ENCODE measurements at regions not wholly inside any gene's neighbourhood (a gene's known extent, or its start where the extent isn't known, plus 50 kb on each side); places are given as distances from the start of the nearest gene placed in this dataset.

DNA sequence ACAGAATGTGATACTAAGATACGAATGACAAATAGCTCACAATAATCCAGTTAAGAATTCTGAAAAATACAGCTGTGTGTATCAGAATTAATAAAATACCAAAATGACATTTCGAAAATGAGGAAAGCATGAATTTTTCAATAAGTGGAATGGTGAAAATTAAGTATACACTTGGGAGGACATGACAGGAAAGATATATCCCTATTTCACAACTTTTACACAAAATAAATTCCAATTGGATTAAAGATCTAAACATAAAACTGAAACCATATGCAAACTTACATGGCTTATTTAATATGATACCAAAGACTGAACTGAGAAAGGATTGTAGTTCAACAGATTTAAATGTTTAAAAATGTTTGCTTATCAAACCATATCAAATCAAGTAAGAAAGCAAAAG lies 510.4 kb upstream of the ADAMTS5 start:
- Histone ChIP-seq H3K4me3 (ENCODE audit: control extremely low read depth in 1 of 5, extremely low read depth in 1 of 5, insufficient read depth in 1 of 5, low read depth in 2 of 5, low read length in 4 of 5) (no peak overlapping the region), H2AFZ (ENCODE audit: insufficient read depth, low read depth, low read length, poor library complexity, severe bottlenecking) (no peak overlapping the region), H3K79me2 (ENCODE audit: control insufficient read depth, insufficient read depth, low read length) (no peaks in the 10 kb centered on the region), H3K9ac (ENCODE audit: low read length) (no peak overlapping the region), H3K36me3 (replicated peaks in 1 of 2; ENCODE audit: control extremely low read depth in 1 of 2, control insufficient read depth in 1 of 2, extremely low read depth in 1 of 2, insufficient read depth in 2 of 2, low read length in 1 of 2) (no peaks in the 10 kb centered on the region), H3K27me3 (replicated peaks in 1 of 4; ENCODE audit: control extremely low read depth in 1 of 4, control insufficient read depth in 3 of 4, insufficient read depth in 4 of 4, low read length in 3 of 4) (no peaks in the 10 kb centered on the region), H3K27ac (ENCODE audit: low read length in 2 of 2) (no peak overlapping the region), H3K4me1 (ENCODE audit: control insufficient read depth in 2 of 2, insufficient read depth in 2 of 2, low read length in 2 of 2) (no peaks in the 10 kb centered on the region), H4K20me1 (ENCODE audit: control insufficient read depth, insufficient read depth, low read length, poor library complexity, severe bottlenecking) (no peaks in the 10 kb centered on the region), H3K4me2 (replicated peaks; ENCODE audit: low read depth, low read length, poor library complexity, severe bottlenecking) (no peak overlapping the region), H3K9me3 (ENCODE audit: control extremely low read depth in 1 of 3, control insufficient read depth in 2 of 3, insufficient read depth in 1 of 3, low read length in 2 of 3) (peaks cover 0 to 5% (median 0%) of the 10 kb centered on the region in 3 donors)
- no peak for TF ChIP-seq EZH2 (IDR thresholded peaks at IDR 0.05; ENCODE audit: borderline replicate concordance, insufficient read depth, low read depth, low read length, poor library complexity, severe bottlenecking)
- TF ChIP-seq, protein P1, sequence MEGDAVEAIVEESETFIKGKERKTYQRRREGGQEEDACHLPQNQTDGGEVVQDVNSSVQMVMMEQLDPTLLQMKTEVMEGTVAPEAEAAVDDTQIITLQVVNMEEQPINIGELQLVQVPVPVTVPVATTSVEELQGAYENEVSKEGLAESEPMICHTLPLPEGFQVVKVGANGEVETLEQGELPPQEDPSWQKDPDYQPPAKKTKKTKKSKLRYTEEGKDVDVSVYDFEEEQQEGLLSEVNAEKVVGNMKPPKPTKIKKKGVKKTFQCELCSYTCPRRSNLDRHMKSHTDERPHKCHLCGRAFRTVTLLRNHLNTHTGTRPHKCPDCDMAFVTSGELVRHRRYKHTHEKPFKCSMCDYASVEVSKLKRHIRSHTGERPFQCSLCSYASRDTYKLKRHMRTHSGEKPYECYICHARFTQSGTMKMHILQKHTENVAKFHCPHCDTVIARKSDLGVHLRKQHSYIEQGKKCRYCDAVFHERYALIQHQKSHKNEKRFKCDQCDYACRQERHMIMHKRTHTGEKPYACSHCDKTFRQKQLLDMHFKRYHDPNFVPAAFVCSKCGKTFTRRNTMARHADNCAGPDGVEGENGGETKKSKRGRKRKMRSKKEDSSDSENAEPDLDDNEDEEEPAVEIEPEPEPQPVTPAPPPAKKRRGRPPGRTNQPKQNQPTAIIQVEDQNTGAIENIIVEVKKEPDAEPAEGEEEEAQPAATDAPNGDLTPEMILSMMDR (IDR thresholded peaks at IDR 0.05) = no peak
- Mint-ChIP-seq H3K4me1 (no peaks in the 10 kb centered on the region), H3K9me3 (ENCODE audit: insufficient read depth) (peaks cover 3% of the 10 kb centered on the region), H3K27me3 (no peaks in the 10 kb centered on the region), H3K27ac (no peak overlapping the region), H3K4me3 (no peak overlapping the region)
- no CpG with 5 or more reads among the region's 2 CpGs for WGBS (ENCODE audit: insufficient coverage)
- POLR2A ChIA-PET = no interaction called here
- CTCF ChIA-PET = no interaction called here
- DNase-seq (no peak), ATAC-seq (ENCODE audit: low read depth) (no peak)
- intact Hi-C loops (cut with micrococcal nuclease) = no loop called here

DNA sequence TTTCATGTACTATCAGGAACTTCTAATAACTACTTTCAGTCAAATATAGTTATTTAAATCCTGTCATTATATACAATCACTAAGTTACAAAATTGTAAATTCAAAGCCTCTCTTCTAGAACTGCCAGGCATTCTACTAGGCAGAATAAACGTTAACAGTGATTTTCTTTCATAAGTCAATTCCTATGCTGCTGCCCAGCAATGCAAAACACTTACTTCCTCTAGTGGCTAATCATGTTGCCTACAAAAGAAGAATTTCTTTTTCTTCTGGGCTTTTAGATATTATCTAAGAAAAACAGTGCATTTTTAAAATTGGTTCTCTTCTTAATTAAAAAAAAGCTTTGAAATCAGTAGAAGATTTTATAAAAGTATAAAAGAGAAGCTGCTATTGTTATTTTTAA lies 509.8 kb upstream of the ADAMTS5 start:
- no peak overlapping the region for H3K4me2 ChIP-seq (replicated peaks; ENCODE audit: low read depth, low read length, poor library complexity, severe bottlenecking)
- Mint-ChIP-seq H3K9me3 (ENCODE audit: insufficient read depth) (no peaks in the 10 kb centered on the region), H3K27ac (no peak overlapping the region), H3K4me3 (no peak overlapping the region), H3K27me3 (no peaks in the 10 kb centered on the region), H3K4me1 (no peaks in the 10 kb centered on the region)
- ATAC-seq (ENCODE audit: low read depth) = no peak
- ChIA-PET POLR2A (no interaction called here), CTCF (no interaction called here)
- H4K20me1 ChIP-seq (ENCODE audit: control insufficient read depth, insufficient read depth, low read length, poor library complexity, severe bottlenecking) = no peaks in the 10 kb centered on the region
- no peaks in the 10 kb centered on the region for H3K27me3 ChIP-seq (replicated peaks in 1 of 4; ENCODE audit: control extremely low read depth in 1 of 4, control insufficient read depth in 3 of 4, insufficient read depth in 4 of 4, low read length in 3 of 4)
- no peaks in the 10 kb centered on the region for H3K79me2 ChIP-seq (ENCODE audit: control insufficient read depth, insufficient read depth, low read length)
- no CpG with 5 or more reads among the region's 1 CpG for WGBS (ENCODE audit: insufficient coverage)
- H3K4me1 ChIP-seq (ENCODE audit: control insufficient read depth in 2 of 2, insufficient read depth in 2 of 2, low read length in 2 of 2) = no peaks in the 10 kb centered on the region
- TF ChIP-seq EZH2 (IDR thresholded peaks at IDR 0.05; ENCODE audit: borderline replicate concordance, insufficient read depth, low read depth, low read length, poor library complexity, severe bottlenecking) = no peak
- TF ChIP-seq, protein P1 (IDR thresholded peaks at IDR 0.05) = no peak
- intact Hi-C loops (cut with micrococcal nuclease) = no loop called here
- H2AFZ ChIP-seq (ENCODE audit: insufficient read depth, low read depth, low read length, poor library complexity, severe bottlenecking) = no peak overlapping the region
- H3K4me3 ChIP-seq (ENCODE audit: control extremely low read depth in 1 of 5, extremely low read depth in 1 of 5, insufficient read depth in 1 of 5, low read depth in 2 of 5, low read length in 4 of 5) = no peak overlapping the region
- H3K36me3 ChIP-seq (replicated peaks in 1 of 2; ENCODE audit: control extremely low read depth in 1 of 2, control insufficient read depth in 1 of 2, extremely low read depth in 1 of 2, insufficient read depth in 2 of 2, low read length in 1 of 2) = no peaks in the 10 kb centered on the region
- DNase-seq = no peak
- H3K27ac ChIP-seq (ENCODE audit: low read length in 2 of 2) = no peak overlapping the region
- H3K9ac ChIP-seq (ENCODE audit: low read length) = no peak overlapping the region
- H3K9me3 ChIP-seq (ENCODE audit: control extremely low read depth in 1 of 3, control insufficient read depth in 2 of 3, insufficient read depth in 1 of 3, low read length in 2 of 3) = peaks cover 0 to 5% (median 0%) of the 10 kb centered on the region in 3 donors
